ENCODE measurements at regions not wholly inside any gene's neighbourhood (a gene's known extent, or its start where the extent isn't known, plus 50 kb on each side); places are given as distances from the start of the nearest gene placed in this dataset.

- Histone ChIP-seq H3K4me2 (peak overlapping the region; percentile 66), H3K9ac (peak overlapping the region; percentile 69; the same call in 1 of the 2 replicates)
These were observed 184.7 kb downstream of the C9orf50 start for GRCh38 chr9:129435988-129436717.

DNA sequence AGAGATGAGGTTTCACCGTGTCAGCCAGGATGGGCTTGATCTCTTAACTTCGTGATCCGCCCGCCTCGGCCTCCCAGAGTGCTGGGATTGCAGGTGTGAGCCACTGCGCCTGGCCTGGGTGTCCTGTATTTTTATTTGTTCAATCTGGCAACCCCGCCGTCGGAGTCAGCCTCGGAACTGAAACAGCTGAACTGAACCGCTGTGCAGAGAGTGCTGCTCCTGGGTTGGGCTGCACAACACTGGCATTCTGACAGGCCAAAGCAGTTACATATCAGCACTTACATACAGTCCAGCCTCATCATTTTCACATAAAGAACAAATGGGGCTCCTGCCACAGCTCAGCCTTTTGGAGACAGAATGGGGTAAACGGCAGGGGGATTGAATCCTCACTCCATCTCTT lies 185.6 kb downstream of the C9orf50 start:
- no peak for TF ChIP-seq CTCF (conservative IDR thresholded peaks at IDR 0.05; ENCODE audit: low read depth, low read length)
- H3K79me2 ChIP-seq (ENCODE audit: insufficient read depth, low read depth) = no peaks in the 10 kb centered on the region
- H3K4me2 ChIP-seq = peak overlapping the region; percentile 66
- peak overlapping the region; percentile 71 for H3K27ac ChIP-seq
- H3K9ac ChIP-seq = peak overlapping the region; percentile 69; the same call in 1 of the 2 replicates
- H3K27me3 ChIP-seq (ENCODE audit: insufficient read depth, low read depth) = no peaks in the 10 kb centered on the region
- H3K4me3 ChIP-seq (IDR thresholded peaks at IDR 0.05; ENCODE audit: insufficient read depth, low read depth, low read length) = no peak overlapping the region
- no peaks in the 10 kb centered on the region for H3K36me3 ChIP-seq (ENCODE audit: insufficient read depth)
- H2AFZ ChIP-seq (ENCODE audit: low read depth) = peak overlapping the region; percentile 23; the same call in 1 of the 2 replicates
- no peaks in the 10 kb centered on the region for H4K20me1 ChIP-seq (ENCODE audit: insufficient read depth)
- H3K4me1 ChIP-seq (ENCODE audit: low read depth, poor library complexity, severe bottlenecking) = peaks cover 65% of the 10 kb centered on the region

More at GRCh38 chr9:129435988-129436717, 184.7 kb downstream of the C9orf50 start:
- Histone ChIP-seq H3K4me3 (IDR thresholded peaks at IDR 0.05; ENCODE audit: insufficient read depth, low read depth, low read length) (no peak overlapping the region), H3K79me2 (ENCODE audit: insufficient read depth, low read depth) (no peaks in the 10 kb centered on the region), H3K27ac (peak overlapping the region; percentile 71), H3K4me1 (ENCODE audit: low read depth, poor library complexity, severe bottlenecking) (peaks cover 65% of the 10 kb centered on the region), H3K36me3 (ENCODE audit: insufficient read depth) (no peaks in the 10 kb centered on the region), H4K20me1 (ENCODE audit: insufficient read depth) (no peaks in the 10 kb centered on the region), H2AFZ (ENCODE audit: low read depth) (peak overlapping the region; percentile 23; the same call in 1 of the 2 replicates), H3K27me3 (ENCODE audit: insufficient read depth, low read depth) (no peaks in the 10 kb centered on the region)
- no peak for TF ChIP-seq CTCF (conservative IDR thresholded peaks at IDR 0.05; ENCODE audit: low read depth, low read length)

DNA sequence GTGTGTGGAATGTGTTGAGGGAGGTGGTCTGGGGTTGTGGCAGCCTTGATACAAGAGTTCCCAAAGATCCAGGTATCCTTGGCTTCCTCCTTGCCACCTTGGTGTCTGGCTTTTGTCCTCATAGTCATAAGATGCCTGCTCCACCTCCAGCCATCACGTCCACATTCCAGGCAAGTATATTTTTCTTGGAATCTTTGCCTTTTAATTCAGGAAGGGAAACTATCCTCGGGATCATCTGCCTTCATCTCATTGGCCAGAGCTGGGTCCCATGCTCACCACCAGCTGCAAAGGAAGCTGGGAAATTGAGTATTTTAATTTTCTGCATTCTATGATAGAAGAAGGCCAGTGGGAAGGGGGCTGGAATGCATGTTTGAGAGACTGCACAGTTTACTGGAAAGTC lies 186.7 kb downstream of the C9orf50 start:
- no peaks in the 10 kb centered on the region for H3K36me3 ChIP-seq (ENCODE audit: insufficient read depth)
- H3K4me3 ChIP-seq (IDR thresholded peaks at IDR 0.05; ENCODE audit: insufficient read depth, low read depth, low read length) = no peak overlapping the region
- no peaks in the 10 kb centered on the region for H4K20me1 ChIP-seq (ENCODE audit: insufficient read depth)
- peaks cover 65% of the 10 kb centered on the region for H3K4me1 ChIP-seq (ENCODE audit: low read depth, poor library complexity, severe bottlenecking)
- peak overlapping the region; percentile 24; the same call in 1 of the 2 replicates for H2AFZ ChIP-seq (ENCODE audit: low read depth)
- peak overlapping the region; percentile 71; the same call in 1 of the 2 replicates for H3K27ac ChIP-seq
- H3K9ac ChIP-seq = no peak overlapping the region
- peak overlapping the region; percentile 66; the same call in 1 of the 2 replicates for H3K4me2 ChIP-seq
- H3K27me3 ChIP-seq (ENCODE audit: insufficient read depth, low read depth) = no peaks in the 10 kb centered on the region
- no peaks in the 10 kb centered on the region for H3K79me2 ChIP-seq (ENCODE audit: insufficient read depth, low read depth)
- no peak for TF ChIP-seq CTCF (conservative IDR thresholded peaks at IDR 0.05; ENCODE audit: low read depth, low read length)

GRCh38 chr9:129432297-129433154 lies 188.4 kb downstream of the C9orf50 start:
- Histone ChIP-seq H3K4me2 (no peak overlapping the region), H3K27me3 (ENCODE audit: insufficient read depth, low read depth) (no peaks in the 10 kb centered on the region), H3K4me1 (ENCODE audit: low read depth, poor library complexity, severe bottlenecking) (peaks cover 54% of the 10 kb centered on the region), H3K36me3 (ENCODE audit: insufficient read depth) (no peaks in the 10 kb centered on the region), H4K20me1 (ENCODE audit: insufficient read depth) (no peaks in the 10 kb centered on the region), H3K27ac (no peak overlapping the region), H2AFZ (ENCODE audit: low read depth) (no peak overlapping the region), H3K79me2 (ENCODE audit: insufficient read depth, low read depth) (no peaks in the 10 kb centered on the region), H3K9ac (no peak overlapping the region), H3K4me3 (IDR thresholded peaks at IDR 0.05; ENCODE audit: insufficient read depth, low read depth, low read length) (no peak overlapping the region)
- no peak for TF ChIP-seq CTCF (conservative IDR thresholded peaks at IDR 0.05; ENCODE audit: low read depth, low read length)
